ENCODE measurements at regions not wholly inside any gene's neighbourhood (a gene's known extent, or its start where the extent isn't known, plus 50 kb on each side); places are given as distances from the start of the nearest gene placed in this dataset.

GRCh38 chr12:48281811-48282210 is 68.9 kb downstream of the ZNF641 start:
- no peak for TF ChIP-seq MAX (IDR thresholded peaks at IDR 0.05)
- TF ChIP-seq CTCF (IDR thresholded peaks at IDR 0.05; ENCODE audit: low read depth, low read length, missing input control): no peak
- TF ChIP-seq REST (IDR thresholded peaks at IDR 0.05): no peak

All from liver (tissue), 2 donors.